22Rv1 (cell line): ENCODE measurements at regions not wholly inside any gene's neighbourhood (a gene's known extent, or its start where the extent isn't known, plus 50 kb on each side); places are given as distances from the start of the nearest gene placed in this dataset.
"Not testable (repeated sequence)": the region's sequence is repeated elsewhere in the genome, so short reads cannot be mapped to it uniquely, and the experiment has no call there.

Source experiments
- H3K27ac ChIP-seq: fragments of 450-650 bp; 2 replicates; pipeline ENCODE4 v1.5.1; 2017
- CTCF ChIP-seq: fragments of 450-650 bp; IDR thresholded peaks from 2 replicates; pipeline ENCODE4 v1.5.1; 2017; ENCODE audit warnings: mild to moderate bottlenecking
- ZFX ChIP-seq: fragments of 450-650 bp; IDR thresholded peaks from 2 replicates; pipeline ENCODE4 v1.6.1; 2017; ENCODE audit warnings: antibody characterized with exemption, borderline replicate concordance

DNA sequence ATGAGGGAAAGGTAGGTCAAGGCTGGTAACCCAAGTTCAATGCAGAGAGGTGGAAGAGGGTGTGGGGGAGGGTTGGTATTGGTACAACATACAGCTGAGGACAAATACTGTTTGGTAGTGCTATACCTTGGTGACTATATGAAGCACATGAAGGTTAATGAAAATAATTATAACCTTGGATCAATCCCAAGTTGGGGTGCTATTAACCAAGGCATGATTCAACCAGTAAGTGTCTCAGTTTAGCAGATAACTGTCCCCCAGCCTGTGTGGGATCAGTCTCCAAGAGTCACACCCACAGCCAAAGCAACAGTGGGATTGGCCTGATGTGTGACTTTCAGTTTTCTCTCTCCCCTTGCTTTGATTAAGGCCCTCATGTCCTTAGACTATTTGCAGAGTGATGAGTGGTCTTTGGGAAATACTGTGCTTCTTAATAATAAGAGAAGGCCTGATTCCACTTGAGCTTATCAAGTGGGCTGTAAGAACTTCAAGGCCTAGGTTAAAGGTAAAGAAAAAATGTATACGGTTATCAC lies 80.8 kb downstream of the EOMES start:
- TF ChIP-seq CTCF = no peak
- no peak for TF ChIP-seq ZFX

DNA sequence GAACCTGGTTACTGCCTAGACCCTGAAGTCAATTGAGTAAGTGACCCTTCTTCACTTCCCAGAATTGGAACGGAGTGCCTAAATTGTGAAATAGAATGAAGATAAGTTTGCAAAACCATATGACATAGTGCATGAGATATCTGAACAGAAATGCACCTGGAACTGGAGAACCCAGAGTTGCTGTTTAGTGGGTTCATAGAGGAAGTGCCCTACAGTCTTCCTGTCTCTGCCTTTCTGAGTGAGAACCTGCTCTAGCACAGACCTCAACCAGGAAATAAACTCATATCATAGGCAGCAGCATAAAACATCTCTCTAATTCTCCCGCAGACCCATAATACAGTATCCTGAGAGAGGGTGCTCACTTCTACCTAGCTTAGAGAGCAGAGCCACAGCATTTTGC lies 82.9 kb downstream of the EOMES start:
- TF ChIP-seq ZFX = no peak
- TF ChIP-seq CTCF = no peak
- no peak overlapping the region for H3K27ac ChIP-seq

More for the DNA sequence above, 80.8 kb downstream of the EOMES start:
- no peak overlapping the region for H3K27ac ChIP-seq

GRCh38 chr3:27638594-27638993 lies 83.5 kb downstream of the EOMES start:
- TF ChIP-seq CTCF = no peak
- no peak overlapping the region for H3K27ac ChIP-seq

- TF ChIP-seq CTCF (no peak), ZFX (no peak)
- no peak overlapping the region for H3K27ac ChIP-seq
These were observed 84.7 kb downstream of the EOMES start for GRCh38 chr3:27637346-27637995.

- not testable (repeated sequence) for H3K27ac ChIP-seq
These were observed 87.1 kb downstream of the EOMES start for GRCh38 chr3:27635006-27635405.

DNA sequence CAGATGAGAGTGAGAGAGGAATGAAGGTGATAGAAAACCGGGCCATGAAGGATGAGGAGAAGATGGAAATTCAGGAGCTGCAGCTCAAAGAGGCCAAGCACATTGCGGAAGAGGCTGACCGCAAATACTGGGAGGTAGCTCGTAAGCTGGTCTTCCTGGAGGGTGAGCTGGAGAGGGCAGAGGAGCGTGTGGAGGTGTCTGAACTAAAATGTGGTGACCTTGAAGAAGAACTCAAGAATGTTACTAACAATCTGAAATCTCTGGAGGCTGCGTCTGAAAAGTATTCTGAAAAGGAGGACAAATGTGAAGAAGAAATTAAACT lies 88.9 kb downstream of the EOMES start:
- H3K27ac ChIP-seq = peak overlapping the region; percentile 30; the same call in 1 of the 2 replicates
- TF ChIP-seq ZFX (no peak), CTCF (no peak)

DNA sequence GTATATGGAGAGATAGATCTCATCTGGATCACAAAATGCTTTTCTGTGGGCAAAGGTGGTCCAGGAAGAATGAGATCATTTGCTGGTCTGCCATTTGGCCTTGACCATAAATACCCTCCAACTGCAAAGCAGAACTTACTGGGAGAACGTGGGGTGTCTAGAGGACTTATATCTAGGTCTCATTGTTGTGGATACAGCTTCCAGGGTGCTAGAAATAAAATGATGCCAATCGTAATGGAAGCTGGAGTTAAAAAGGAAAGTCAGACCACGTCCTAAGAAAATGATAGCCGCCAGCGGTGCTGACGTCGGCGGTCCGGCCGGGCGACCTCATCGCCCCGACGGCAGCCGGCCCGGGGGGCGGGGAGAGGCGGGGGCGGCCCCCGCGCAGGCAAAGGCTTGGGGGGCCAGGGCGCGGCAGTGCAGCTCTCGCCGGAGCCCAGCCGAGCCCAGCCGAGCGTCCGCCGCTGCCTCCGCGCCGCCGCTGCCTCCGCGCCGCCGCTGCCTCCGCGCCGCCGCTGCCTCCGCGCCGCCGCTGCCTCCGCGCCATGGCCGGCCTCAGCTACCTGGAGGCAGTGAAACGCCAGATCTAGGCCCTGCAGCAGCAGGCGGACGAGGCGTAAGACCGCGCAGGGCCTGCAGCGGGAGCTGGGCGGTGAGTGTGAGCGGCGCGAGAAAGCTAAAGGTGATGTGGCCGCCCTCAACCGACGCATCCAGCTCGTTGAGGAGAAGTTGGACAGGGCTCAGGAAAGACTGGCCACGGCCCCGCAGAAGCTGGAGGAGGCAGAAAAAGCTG lies 89.5 kb downstream of the EOMES start:
- H3K27ac ChIP-seq = peak overlapping the region; percentile 30; the same call in 1 of the 2 replicates
- no peak for TF ChIP-seq ZFX
- no peak for TF ChIP-seq CTCF
